GM18507 (cell line): ENCODE measurements at regions not wholly inside any gene's neighbourhood (a gene's known extent, or its start where the extent isn't known, plus 50 kb on each side); places are given as distances from the start of the nearest gene placed in this dataset.
"Not testable (repeated sequence)": the region's sequence is repeated elsewhere in the genome, so short reads cannot be mapped to it uniquely, and the experiment has no call there.

Source experiments
- DNase-seq: peaks from one replicate; pipeline ENCODE4 v3.0.0; 2011; ENCODE audit warnings: low read depth; ENCODE audit not compliant: insufficient read length; ENCODE audit errors: extremely low spot score
- FAIRE-seq: peaks from 2 replicates; lab custom pipeline; 2011; peaks lifted over from hg19 to GRCh38; lab: Jason Lieb, UNC

GRCh38 chr5:7245121-7245651 lies 150.8 kb upstream of the ADCY2 start:
- no peak for FAIRE-seq
- DNase-seq = no peak

DNA sequence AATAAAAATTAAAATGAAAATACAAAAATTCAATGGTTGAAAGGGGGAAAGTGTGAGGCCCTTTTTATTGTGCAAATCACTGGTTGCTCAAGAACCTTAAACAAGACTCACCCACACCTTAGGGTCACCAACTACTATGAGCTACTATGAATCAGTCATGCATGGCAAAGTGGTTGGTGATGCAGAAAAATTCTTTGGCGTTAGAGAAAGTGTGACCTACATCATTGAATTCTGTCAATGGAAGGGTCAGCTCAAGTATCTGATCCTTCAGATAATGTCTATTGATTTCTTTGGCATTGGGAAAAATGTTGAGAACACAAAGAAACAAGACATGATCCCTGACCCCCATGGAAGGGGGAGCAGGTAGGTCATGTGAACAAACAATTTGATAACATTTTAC lies 149.7 kb upstream of the ADCY2 start:
- DNase-seq (no peak), FAIRE-seq (no peak)

DNA sequence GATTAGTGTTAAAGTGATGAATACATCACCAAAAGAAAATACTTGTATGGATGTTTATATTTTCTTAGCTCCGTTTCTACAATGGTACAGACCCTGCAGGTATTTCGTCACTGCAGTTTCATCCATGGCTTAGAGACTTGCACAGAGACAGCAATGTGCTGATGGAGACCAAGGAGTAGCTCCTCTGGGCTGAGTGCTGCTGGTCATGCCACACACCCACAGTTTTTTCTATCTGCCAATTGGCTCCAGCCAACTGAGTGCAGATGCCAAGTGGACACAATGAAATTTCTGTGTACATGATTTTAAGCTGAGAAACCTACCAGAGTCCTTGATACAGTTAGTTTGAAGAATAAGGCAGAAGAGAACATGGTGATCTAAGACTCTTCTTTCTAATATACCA lies 145.9 kb upstream of the ADCY2 start:
- FAIRE-seq = no peak
- no peak for DNase-seq

DNA sequence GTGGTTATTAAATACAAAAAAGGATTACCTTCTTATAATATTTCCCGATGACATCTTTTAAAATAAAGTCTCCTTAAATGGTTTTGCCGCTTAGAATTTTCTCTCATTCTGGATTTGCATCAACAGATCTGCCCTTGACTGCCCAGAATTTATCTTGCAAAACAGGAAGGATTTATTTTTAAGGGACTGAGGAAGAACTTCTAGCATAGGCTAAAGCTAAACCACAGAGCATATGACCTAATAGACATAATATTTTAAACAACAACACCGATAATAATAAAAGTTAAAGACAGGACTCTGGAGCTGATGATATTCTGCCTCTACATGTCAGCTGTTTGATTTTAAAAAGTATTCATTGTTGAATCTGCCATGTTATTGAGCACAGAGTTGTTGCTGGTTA lies 145.3 kb upstream of the ADCY2 start:
- no peak for DNase-seq

DNA sequence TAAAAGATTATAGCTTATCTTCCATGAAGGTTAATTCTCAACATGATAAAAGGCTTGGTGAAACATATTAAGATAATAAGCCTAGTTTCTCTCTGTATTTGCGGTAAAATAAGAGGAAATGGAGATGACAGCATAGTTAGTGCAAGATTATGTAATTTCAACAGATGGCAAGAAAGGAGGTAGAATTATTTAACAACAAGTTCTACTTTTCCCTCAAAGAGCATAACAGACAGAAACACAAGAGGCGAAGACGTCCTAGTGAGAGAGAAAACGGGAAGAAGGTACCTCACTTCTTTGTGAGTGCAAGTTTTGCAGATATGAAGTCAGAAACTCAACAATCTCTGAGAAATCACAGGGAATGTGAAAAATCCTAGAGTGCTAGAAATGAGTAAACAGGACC lies 144.8 kb upstream of the ADCY2 start:
- FAIRE-seq (no peak), DNase-seq (no peak)

More for the DNA sequence above, 145.3 kb upstream of the ADCY2 start:
- FAIRE-seq = no peak

DNA sequence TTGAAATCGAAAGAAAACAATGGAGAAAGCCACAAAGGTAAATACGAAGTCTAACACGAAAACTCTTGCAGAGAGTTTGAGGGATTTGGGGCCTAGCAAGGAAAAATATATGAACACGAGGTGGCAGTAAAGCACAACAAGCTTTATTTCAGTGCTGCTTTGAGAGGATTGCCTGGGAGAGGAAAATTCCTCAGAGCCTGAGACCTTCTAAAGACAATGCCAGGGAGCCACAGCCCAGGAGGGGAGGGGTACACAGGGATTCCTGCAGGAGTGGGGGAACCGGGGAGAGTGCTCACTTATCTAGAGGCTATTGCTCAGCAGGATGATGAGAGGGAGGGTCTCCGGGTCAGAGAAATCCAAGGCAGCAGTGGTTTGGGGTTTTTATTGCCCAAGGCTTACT lies 134.9 kb upstream of the ADCY2 start:
- no peak for DNase-seq
- FAIRE-seq = no peak

- DNase-seq (no peak), FAIRE-seq (no peak)
Observed at GRCh38 chr5:7261900-7262299, 134.0 kb upstream of the ADCY2 start.

DNA sequence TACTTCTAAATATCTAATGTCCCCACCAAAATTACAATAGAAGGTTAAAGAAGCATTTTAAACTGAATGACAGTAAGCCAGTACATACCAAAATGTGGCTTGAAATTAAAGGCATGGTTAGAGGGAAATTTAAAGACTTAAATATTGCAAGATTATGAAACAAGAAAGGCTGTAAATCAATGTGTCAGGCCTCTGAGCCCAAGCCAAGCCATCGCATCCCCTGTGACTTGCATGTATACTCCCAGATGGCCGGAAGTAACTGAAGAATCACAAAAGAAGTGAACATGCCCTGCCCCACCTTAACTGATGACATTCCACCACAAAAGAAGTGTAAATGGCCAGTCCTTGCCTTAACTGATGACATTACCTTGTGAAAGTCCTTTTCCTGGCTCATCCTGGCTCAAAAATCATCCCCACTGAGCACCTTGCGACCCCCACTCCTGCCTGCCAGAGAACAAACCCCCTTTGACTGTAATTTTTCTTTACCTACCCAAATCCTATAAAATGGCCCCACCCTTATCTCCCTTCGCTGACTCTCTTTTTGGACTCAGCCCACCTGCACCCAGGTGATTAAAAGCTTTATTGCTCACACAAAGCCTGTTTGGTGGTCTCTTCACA lies 132.4 kb upstream of the ADCY2 start:
- DNase-seq, FAIRE-seq: not testable (repeated sequence)

GRCh38 chr5:7265776-7266175 lies 130.2 kb upstream of the ADCY2 start:
- not testable (repeated sequence) for DNase-seq, FAIRE-seq

- not testable (repeated sequence) for DNase-seq, FAIRE-seq
Observed at GRCh38 chr5:7268722-7269121, 127.2 kb upstream of the ADCY2 start.

DNA sequence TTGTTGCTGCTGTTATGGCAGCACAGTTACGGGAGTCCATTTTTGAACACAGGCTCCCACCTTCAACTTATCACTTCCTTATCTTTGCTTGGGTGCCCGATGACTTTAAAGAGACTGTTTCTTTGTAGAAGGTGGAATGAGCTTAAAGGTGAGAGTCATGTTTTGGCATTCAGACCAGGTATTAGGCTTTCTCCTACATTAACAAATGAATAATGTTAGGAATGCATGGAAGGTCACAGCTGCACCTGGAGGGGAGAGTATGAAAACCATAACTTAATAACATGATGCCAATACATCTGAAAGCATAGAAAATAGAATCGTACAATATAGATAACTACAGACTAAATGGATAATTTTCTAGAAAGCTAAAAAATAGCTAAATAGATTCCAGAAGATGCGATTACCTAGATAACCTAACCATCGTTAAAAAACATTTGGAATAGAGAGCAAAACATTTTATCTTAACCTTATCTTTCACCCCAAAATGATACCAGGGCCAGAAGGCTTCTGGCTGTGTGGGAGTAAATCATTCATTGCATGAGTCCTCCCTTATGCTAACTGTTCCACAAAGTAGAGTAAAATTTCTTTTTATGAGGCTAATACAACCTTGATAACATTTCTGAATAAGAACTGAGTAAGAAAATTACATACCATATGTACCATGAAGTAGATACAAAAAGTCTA lies 126.2 kb upstream of the ADCY2 start:
- FAIRE-seq (no peak), DNase-seq (no peak)

DNA sequence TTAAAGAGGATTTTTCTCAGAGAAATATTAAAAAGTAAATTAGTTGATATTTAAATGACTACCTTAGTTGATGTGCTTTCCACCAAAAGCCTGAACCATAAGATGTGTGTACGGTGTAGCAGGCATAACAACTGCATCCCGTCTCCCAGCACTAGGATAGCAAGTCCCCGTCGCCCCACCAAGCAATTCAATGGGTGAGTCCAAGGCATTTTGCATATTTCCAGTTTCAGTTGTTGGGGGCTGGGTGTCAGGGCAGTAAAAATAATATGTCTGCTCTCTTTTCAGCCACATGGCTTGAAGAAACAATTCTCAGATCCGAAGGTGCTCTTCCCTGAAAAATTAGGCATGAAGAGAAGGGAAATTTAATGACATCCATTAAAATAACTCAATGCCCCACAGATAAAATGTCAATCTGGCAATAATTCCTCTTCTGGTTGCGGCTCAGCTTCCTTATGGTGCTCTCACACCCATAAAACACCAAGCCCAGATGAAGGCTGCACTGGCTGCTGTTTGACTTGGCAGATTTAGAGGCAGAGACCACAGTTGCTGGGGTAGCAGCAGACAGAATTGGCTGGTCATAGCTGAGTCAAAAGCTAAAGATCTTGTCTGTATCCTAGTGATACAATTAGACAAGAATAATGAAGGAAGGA lies 124.4 kb upstream of the ADCY2 start:
- FAIRE-seq = no peak

DNA sequence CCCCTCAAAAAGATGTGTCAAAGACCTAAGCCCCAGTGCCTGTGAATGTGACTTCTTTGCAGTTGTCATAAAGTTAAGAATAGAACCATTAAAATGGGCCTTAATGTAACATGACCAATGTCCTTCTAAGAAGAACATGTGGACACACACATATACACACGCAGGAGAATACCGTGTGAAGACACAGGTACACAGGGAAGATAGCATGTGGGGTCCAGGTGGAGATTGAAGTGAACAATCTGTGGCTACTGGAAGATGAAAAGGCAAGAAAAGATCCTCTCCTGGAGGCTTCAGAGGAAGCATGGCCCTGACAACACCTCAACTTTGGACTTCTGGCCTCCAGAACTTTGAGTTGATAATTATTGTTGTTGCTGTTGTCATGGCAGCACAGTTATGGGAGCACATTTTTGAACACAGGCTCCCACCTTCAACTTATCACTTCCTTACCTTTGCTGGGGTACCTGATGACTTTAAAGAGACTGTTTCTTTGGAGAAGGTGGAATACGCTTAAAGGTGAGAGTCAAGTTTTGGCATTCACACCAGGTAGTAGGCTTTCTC lies 123.5 kb upstream of the ADCY2 start:
- DNase-seq = no peak
- no peak for FAIRE-seq

More for the DNA sequence above, 124.4 kb upstream of the ADCY2 start:
- DNase-seq = no peak

GRCh38 chr5:7274203-7274602 lies 121.7 kb upstream of the ADCY2 start:
- no peak for DNase-seq
- FAIRE-seq = no peak

DNA sequence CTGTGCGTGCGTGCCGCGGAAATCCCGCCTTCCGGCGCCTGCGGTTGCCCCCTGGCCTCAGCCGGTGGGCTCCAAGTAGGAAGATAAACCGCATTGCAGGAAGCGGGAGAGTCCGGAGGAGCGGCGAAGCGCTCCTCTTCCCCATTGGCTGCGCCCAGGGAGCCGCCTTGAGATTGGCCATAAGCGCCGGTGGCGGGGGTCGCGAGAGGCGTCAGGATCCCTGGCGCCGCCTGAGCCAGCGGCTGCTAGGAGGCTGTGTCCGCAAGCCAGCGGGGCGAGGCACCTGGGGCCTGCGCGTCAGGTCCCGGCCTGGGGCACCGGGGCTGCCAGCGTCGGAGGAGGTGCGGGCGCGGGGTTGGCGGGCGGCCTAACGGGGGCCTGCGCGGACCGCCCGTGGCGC lies 106.3 kb upstream of the ADCY2 start:
- not testable (repeated sequence) for FAIRE-seq, DNase-seq

DNA sequence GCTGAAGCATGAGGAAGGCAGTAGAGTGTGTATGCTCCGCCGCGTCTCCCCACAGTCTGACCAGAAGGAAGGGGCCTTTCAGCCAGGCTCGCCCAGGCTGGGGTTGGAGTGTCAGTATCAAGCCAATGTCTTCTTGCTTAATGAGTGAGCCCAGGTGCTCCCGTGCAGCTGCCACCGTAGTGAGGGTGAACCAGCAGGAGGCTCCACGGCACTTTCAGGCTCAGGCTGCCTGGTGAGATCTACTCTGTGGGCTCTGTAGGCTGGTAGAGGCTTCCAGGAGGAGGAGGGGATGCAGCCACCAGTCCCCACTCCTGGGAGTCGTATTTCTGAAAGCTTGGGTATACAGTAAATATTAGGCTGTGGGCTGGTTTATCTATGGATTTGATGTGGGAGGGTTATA lies 98.1 kb upstream of the ADCY2 start:
- not testable (repeated sequence) for FAIRE-seq, DNase-seq

GRCh38 chr5:7299731-7300130 lies 96.2 kb upstream of the ADCY2 start:
- DNase-seq, FAIRE-seq: not testable (repeated sequence)

- FAIRE-seq, DNase-seq: not testable (repeated sequence)
Observed at GRCh38 chr5:7305000-7305674, 90.8 kb upstream of the ADCY2 start.

- DNase-seq, FAIRE-seq: not testable (repeated sequence)
Observed at GRCh38 chr5:7306556-7306955, 89.4 kb upstream of the ADCY2 start.

GRCh38 chr5:7307709-7308108 lies 88.2 kb upstream of the ADCY2 start:
- not testable (repeated sequence) for DNase-seq, FAIRE-seq
